GM18502 (cell line): ENCODE measurements at regions not wholly inside any gene's neighbourhood (a gene's known extent, or its start where the extent isn't known, plus 50 kb on each side); places are given as distances from the start of the nearest gene placed in this dataset.
"Not testable (repeated sequence)": the region's sequence is repeated elsewhere in the genome, so short reads cannot be mapped to it uniquely, and the experiment has no call there.

Experiments
- ATAC-seq: cut with Tn5 transposase; IDR thresholded peaks from one replicate; pipeline ENCODE4 v1.9.1; 2021; ENCODE audit warnings: mild to moderate bottlenecking; ENCODE audit not compliant: unreplicated experiment, poor library complexity

GRCh38 chr6:112909781-112910180 lies 562.7 kb downstream of the RFPL4B start:
- ATAC-seq = no peak

- no peak for ATAC-seq
Measured at GRCh38 chr6:112910256-112910655, 563.1 kb downstream of the RFPL4B start.

- no peak for ATAC-seq
Measured at GRCh38 chr6:112911959-112912358, 564.8 kb downstream of the RFPL4B start.

- no peak for ATAC-seq
Measured at GRCh38 chr6:112912416-112913101, 565.4 kb downstream of the RFPL4B start.

GRCh38 chr6:112919744-112920143 lies 572.6 kb downstream of the RFPL4B start:
- ATAC-seq = not testable (repeated sequence)

GRCh38 chr6:112920994-112921393 lies 573.9 kb downstream of the RFPL4B start:
- no peak for ATAC-seq

GRCh38 chr6:112923940-112924587 lies 576.9 kb downstream of the RFPL4B start:
- ATAC-seq = no peak

GRCh38 chr6:112925702-112926101 lies 578.6 kb downstream of the RFPL4B start:
- ATAC-seq = no peak

- no peak for ATAC-seq
Measured at GRCh38 chr6:112927641-112928320, 580.7 kb downstream of the RFPL4B start.

GRCh38 chr6:112929641-112930040 lies 582.5 kb downstream of the RFPL4B start:
- no peak for ATAC-seq

- no peak for ATAC-seq
Measured at GRCh38 chr6:112931832-112932231, 584.7 kb downstream of the RFPL4B start.

GRCh38 chr6:112933947-112934346 lies 586.8 kb downstream of the RFPL4B start:
- no peak for ATAC-seq

- no peak for ATAC-seq
Measured at GRCh38 chr6:112934433-112935327, 587.5 kb downstream of the RFPL4B start.

- no peak for ATAC-seq
Measured at GRCh38 chr6:112935402-112936078, 588.4 kb downstream of the RFPL4B start.

- no peak for ATAC-seq
Measured at GRCh38 chr6:112936079-112936472, 588.9 kb downstream of the RFPL4B start.

- no peak for ATAC-seq
Measured at GRCh38 chr6:112936504-112936903, 589.4 kb downstream of the RFPL4B start.

- not testable (repeated sequence) for ATAC-seq
Measured at GRCh38 chr6:112937690-112938089, 590.6 kb downstream of the RFPL4B start.

- no peak for ATAC-seq
Measured at GRCh38 chr6:112938650-112939049, 591.5 kb downstream of the RFPL4B start.

GRCh38 chr6:112939563-112939962 lies 592.4 kb downstream of the RFPL4B start:
- ATAC-seq = no peak

GRCh38 chr6:112941613-112942012 lies 594.5 kb downstream of the RFPL4B start:
- ATAC-seq = no peak
